ENCODE measurements at regions not wholly inside any gene's neighbourhood (a gene's known extent, or its start where the extent isn't known, plus 50 kb on each side); places are given as distances from the start of the nearest gene placed in this dataset. TPM values are rescaled to one million over a fixed set of nuclear protein-coding genes. Genes with fewer than 3 reads are reported as not detected.

Small RNAs in the stretch of these regions (microRNA-seq; reads per million reads assigned to microRNA genes)
- not detected for gene MIR5701-2 (ENCODE audit: borderline microRNAs expressed)

Data from naive thymus-derived CD8-positive, alpha-beta T cell (primary cell).